ENCODE measurements at regions not wholly inside any gene's neighbourhood (a gene's known extent, or its start where the extent isn't known, plus 50 kb on each side); places are given as distances from the start of the nearest gene placed in this dataset.

DNA sequence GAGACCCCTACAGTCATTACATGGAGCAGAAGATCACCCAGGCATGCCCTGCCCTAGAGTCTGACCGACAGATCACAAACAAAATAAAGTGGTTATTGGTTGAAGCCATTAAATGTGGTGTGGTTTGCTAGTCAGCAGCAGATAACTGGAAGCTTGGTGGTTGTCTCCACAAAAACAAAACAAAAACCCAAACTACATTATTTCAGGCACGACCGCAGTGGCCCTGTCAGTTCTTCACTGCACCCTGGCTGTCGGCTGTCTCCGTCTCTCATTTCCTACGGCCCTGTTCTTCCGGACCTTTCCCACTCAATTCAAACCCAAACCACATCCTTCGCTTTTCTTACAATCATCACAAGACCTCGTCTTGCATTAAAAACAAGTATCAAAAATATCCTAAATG is 521.3 kb upstream of the ZFP42 start:
- TF ChIP-seq, protein P1, sequence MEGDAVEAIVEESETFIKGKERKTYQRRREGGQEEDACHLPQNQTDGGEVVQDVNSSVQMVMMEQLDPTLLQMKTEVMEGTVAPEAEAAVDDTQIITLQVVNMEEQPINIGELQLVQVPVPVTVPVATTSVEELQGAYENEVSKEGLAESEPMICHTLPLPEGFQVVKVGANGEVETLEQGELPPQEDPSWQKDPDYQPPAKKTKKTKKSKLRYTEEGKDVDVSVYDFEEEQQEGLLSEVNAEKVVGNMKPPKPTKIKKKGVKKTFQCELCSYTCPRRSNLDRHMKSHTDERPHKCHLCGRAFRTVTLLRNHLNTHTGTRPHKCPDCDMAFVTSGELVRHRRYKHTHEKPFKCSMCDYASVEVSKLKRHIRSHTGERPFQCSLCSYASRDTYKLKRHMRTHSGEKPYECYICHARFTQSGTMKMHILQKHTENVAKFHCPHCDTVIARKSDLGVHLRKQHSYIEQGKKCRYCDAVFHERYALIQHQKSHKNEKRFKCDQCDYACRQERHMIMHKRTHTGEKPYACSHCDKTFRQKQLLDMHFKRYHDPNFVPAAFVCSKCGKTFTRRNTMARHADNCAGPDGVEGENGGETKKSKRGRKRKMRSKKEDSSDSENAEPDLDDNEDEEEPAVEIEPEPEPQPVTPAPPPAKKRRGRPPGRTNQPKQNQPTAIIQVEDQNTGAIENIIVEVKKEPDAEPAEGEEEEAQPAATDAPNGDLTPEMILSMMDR (IDR thresholded peaks at IDR 0.05; ENCODE audit: insufficient read depth, low read length, poor library complexity, severe bottlenecking), result no peak
- TF ChIP-seq EZH2phosphoT487 (conservative IDR thresholded peaks at IDR 0.05; ENCODE audit: low read length), result no peak
- H3F3A ChIP-seq (ENCODE audit: insufficient read depth), result no peaks in the 10 kb centered on the region
- H3K4me3 ChIP-seq (ENCODE audit: insufficient read depth, low read length, poor library complexity, severe bottlenecking), result no peak overlapping the region
- H3K4me2 ChIP-seq (ENCODE audit: low read depth, low read length, poor library complexity, severe bottlenecking), result no peak overlapping the region
- no peaks in the 10 kb centered on the region for H3K79me2 ChIP-seq (ENCODE audit: insufficient read depth, low read length)
- no peaks in the 10 kb centered on the region for H3K36me3 ChIP-seq (ENCODE audit: low read length)
- H3K9me3 ChIP-seq (ENCODE audit: insufficient read depth, low read length), result no peaks in the 10 kb centered on the region
- H3K27me3 ChIP-seq (ENCODE audit: low read length), result no peaks in the 10 kb centered on the region
- no peaks in the 10 kb centered on the region for H4K20me1 ChIP-seq (ENCODE audit: low read depth, low read length)
- no peak overlapping the region for H2AFZ ChIP-seq (ENCODE audit: low read depth, low read length, severe bottlenecking)
- H3K27ac ChIP-seq (ENCODE audit: low read depth, low read length), result no peak overlapping the region
- no peaks in the 10 kb centered on the region for H3K9me2 ChIP-seq (replicated peaks; ENCODE audit: insufficient read depth, low read length)
- H3K9ac ChIP-seq (ENCODE audit: low read length), result no peak overlapping the region

DNA sequence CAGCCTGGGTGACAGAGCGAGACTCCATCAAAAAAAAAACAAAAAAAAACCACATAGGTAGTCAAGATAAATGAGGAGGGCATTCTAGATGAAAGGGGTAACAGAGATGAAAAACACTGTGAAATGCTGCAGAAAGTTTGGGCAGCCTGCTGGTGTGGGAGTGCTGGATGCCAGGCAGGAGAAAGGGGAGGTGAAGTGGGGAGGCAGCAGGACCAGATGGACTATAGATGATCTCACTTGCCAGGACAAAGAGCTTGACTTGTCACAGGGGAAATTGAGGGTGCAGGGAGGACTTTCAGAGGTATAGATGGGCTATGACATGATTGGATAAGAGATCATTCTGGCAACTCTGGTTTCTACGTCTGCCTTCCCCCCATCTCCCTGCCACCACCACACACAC is 519.7 kb upstream of the ZFP42 start:
- Histone ChIP-seq H3K27me3 (ENCODE audit: low read length) (no peaks in the 10 kb centered on the region), H4K20me1 (ENCODE audit: low read depth, low read length) (no peaks in the 10 kb centered on the region), H3K4me2 (ENCODE audit: low read depth, low read length, poor library complexity, severe bottlenecking) (no peak overlapping the region), H3K9me3 (ENCODE audit: insufficient read depth, low read length) (no peaks in the 10 kb centered on the region), H3K79me2 (ENCODE audit: insufficient read depth, low read length) (no peaks in the 10 kb centered on the region), H3K9ac (ENCODE audit: low read length) (no peak overlapping the region), H3F3A (ENCODE audit: insufficient read depth) (no peaks in the 10 kb centered on the region), H3K27ac (ENCODE audit: low read depth, low read length) (no peak overlapping the region), H2AFZ (ENCODE audit: low read depth, low read length, severe bottlenecking) (no peak overlapping the region), H3K36me3 (ENCODE audit: low read length) (no peaks in the 10 kb centered on the region), H3K4me3 (ENCODE audit: insufficient read depth, low read length, poor library complexity, severe bottlenecking) (no peak overlapping the region), H3K9me2 (replicated peaks; ENCODE audit: insufficient read depth, low read length) (no peaks in the 10 kb centered on the region)
- no peak for TF ChIP-seq EZH2phosphoT487 (conservative IDR thresholded peaks at IDR 0.05; ENCODE audit: low read length)
- TF ChIP-seq, protein P1 (IDR thresholded peaks at IDR 0.05; ENCODE audit: insufficient read depth, low read length, poor library complexity, severe bottlenecking), result no peak

DNA sequence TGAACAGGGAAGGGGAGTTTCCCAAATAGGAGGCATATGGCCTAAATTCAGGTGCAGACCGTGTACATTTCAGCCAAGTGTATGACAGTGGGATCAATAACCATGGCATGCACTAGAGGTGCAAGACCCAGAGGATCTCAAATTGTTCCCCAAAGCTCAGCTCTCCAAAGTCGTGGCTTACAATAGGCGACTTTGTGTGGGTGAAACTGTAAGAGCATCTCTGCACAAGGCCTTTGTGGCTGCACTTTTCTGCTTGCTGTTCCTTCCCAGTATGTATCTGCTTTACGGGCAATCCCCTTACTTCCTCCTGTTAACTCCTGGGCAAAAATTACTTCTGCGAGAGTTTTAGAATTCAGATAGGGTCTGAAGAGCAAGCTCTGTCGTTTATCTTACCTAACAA is 518.3 kb upstream of the ZFP42 start:
- Histone ChIP-seq H3K27ac (ENCODE audit: low read depth, low read length) (no peak overlapping the region), H3F3A (ENCODE audit: insufficient read depth) (no peaks in the 10 kb centered on the region), H3K36me3 (ENCODE audit: low read length) (no peaks in the 10 kb centered on the region), H3K9ac (ENCODE audit: low read length) (no peak overlapping the region), H3K27me3 (ENCODE audit: low read length) (no peaks in the 10 kb centered on the region), H3K9me2 (replicated peaks; ENCODE audit: insufficient read depth, low read length) (no peaks in the 10 kb centered on the region), H3K4me3 (ENCODE audit: insufficient read depth, low read length, poor library complexity, severe bottlenecking) (no peak overlapping the region), H3K79me2 (ENCODE audit: insufficient read depth, low read length) (no peaks in the 10 kb centered on the region), H2AFZ (ENCODE audit: low read depth, low read length, severe bottlenecking) (no peak overlapping the region), H3K9me3 (ENCODE audit: insufficient read depth, low read length) (no peaks in the 10 kb centered on the region), H3K4me2 (ENCODE audit: low read depth, low read length, poor library complexity, severe bottlenecking) (no peak overlapping the region), H4K20me1 (ENCODE audit: low read depth, low read length) (no peaks in the 10 kb centered on the region)
- TF ChIP-seq EZH2phosphoT487 (conservative IDR thresholded peaks at IDR 0.05; ENCODE audit: low read length), result no peak
- TF ChIP-seq, protein P1 (IDR thresholded peaks at IDR 0.05; ENCODE audit: insufficient read depth, low read length, poor library complexity, severe bottlenecking), result no peak

All from SU-DHL-6 (cell line).